GM19397 (cell line): ENCODE measurements at regions not wholly inside any gene's neighbourhood (a gene's known extent, or its start where the extent isn't known, plus 50 kb on each side); places are given as distances from the start of the nearest gene placed in this dataset.
"Not testable (repeated sequence)": the region's sequence is repeated elsewhere in the genome, so short reads cannot be mapped to it uniquely, and the experiment has no call there.

Experiments used
- ATAC-seq: cut with Tn5 transposase; IDR thresholded peaks from one replicate; pipeline ENCODE4 v1.9.1; 2021; ENCODE audit warnings: mild to moderate bottlenecking, moderate library complexity; ENCODE audit not compliant: unreplicated experiment

DNA sequence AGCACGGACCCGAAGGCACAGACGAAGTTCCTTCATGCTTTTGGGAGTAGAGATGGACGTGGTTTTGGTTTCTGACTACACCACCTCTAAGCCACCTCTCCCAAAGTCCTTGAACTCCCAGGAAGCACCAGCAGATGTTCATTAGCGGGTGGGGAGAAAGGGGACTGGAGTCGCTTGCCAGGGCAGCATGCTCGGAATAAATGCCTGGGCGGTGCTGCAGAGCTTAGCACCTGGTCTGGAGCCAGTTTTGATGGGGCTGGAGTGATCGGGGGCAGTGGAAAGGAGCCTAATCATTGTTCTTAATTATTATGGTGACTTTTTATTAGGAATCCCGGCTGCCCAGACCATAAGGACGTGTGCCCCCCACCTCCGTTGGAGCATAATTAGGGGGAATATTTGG lies 220.8 kb downstream of the TFCP2L1 start:
- ATAC-seq: no peak

GRCh38 chr2:121065239-121065638 lies 219.8 kb downstream of the TFCP2L1 start:
- ATAC-seq: no peak

DNA sequence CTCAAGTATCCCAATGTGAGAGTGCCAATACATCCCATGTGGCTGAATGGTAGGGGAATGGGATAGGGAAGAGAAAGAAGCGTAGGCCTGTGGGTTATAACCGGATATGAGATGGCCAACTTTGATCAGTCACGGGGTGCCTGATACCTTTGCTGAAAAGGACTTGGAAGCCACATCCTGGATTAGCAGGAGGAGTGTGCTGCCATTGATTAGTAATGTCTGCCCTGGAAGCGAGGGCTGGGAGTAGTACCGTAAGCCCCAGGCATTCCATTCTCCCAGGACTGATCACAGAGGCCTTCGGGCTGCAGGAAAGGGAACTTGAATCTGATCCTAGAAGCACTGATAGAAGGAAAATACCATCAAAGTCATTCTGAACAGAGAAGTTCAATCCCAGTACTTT lies 218.5 kb downstream of the TFCP2L1 start:
- ATAC-seq: no peak

- ATAC-seq: no peak
Measured at GRCh38 chr2:121068851-121069250, 216.2 kb downstream of the TFCP2L1 start.

- ATAC-seq: no peak
Measured at GRCh38 chr2:121069434-121069969, 215.5 kb downstream of the TFCP2L1 start.

GRCh38 chr2:121070061-121070460 lies 214.9 kb downstream of the TFCP2L1 start:
- ATAC-seq: not testable (repeated sequence)

- ATAC-seq: no peak
Measured at GRCh38 chr2:121071034-121071504, 213.9 kb downstream of the TFCP2L1 start.

GRCh38 chr2:121072784-121073183 lies 212.2 kb downstream of the TFCP2L1 start:
- no peak for ATAC-seq

DNA sequence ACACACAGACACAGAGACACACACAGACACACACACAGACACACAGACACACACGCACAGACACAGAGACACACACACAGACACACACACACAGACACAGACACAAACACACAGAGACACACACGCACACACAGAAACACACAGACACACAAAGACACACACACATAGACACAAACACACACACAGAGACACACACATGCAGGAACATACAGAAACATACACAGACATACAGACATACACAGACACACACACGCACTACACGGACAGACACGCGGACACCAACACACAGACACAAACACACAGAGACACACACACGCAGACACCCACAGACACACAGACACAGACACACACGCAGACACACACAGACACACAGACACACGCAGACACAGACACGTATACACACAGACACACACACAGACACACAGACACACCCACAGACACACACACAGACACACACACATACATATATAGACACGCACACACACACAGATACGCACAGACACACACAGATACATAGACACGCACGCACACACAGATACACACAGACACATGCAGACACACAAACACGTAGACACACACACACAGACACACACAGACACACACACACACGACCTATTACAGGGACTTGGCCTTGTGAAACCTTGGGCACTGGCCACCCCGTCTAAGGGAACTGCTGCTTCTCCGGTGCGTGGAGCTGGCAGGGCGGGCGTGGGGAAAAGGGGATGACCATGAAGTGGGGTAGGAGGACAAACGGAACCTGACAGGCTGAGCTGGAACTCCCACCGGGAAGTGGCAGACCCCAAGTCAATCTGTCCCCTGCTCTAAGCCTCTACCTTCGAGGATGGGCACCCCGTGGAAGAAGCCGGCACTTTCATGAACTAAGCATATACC lies 211.4 kb downstream of the TFCP2L1 start:
- no peak for ATAC-seq

DNA sequence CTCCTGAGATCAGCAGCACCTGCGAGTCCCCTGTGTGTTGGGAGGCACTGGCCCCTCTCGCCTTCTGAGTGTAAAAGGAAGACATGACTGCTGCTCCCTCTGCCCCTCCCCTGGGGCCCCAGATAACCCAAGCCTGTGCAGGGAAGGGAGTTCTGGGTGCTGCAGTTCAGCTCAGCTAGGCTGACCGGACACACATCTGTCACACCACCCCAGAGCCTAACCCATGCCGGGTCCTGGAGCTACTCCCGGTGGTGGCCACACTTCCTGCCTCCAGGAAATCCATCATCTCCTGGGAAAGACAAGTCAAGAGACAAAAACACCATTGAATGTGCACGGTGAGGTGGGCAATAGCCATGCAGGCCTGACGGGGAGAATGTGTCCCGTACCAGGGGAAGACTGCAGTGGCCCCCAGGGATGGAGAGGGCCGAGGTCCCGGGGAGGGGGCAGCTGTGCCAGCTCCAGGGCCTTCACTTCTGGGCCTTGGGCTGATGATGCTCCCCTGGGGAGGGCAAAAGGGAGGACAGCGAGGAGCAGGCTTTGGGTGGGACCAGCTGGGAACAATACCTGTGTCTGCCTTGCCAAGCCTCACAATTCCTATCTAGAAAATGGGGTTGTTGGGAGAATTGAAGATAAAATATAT lies 210.6 kb downstream of the TFCP2L1 start:
- ATAC-seq: no peak

- no peak for ATAC-seq
Measured at GRCh38 chr2:121075006-121075551, 209.9 kb downstream of the TFCP2L1 start.

GRCh38 chr2:121075641-121076497 lies 209.1 kb downstream of the TFCP2L1 start:
- no peak for ATAC-seq

GRCh38 chr2:121076498-121076820 lies 208.5 kb downstream of the TFCP2L1 start:
- ATAC-seq: no peak

GRCh38 chr2:121076885-121077549 lies 208.0 kb downstream of the TFCP2L1 start:
- no peak for ATAC-seq

DNA sequence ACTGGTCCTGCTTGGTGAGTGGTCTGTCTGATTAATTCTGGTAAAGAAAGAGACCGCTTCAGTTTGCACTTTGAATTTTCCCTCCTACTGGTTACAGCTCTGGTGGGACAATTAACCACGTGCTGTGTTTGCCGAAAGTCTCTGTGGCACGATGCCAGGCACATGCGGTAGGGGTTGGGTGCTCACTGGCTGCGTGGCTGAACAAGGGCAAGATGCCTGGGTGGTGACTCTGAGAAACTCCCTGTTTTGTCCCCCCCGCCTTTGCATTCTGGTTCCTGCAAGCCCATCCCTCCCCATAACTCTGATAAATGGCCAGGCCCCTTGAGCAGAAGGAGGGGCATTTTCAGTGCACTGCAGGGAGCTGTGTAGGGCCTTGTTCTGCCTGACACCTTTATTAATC lies 206.1 kb downstream of the TFCP2L1 start:
- ATAC-seq: no peak

GRCh38 chr2:121080013-121080772 lies 204.8 kb downstream of the TFCP2L1 start:
- no peak for ATAC-seq

DNA sequence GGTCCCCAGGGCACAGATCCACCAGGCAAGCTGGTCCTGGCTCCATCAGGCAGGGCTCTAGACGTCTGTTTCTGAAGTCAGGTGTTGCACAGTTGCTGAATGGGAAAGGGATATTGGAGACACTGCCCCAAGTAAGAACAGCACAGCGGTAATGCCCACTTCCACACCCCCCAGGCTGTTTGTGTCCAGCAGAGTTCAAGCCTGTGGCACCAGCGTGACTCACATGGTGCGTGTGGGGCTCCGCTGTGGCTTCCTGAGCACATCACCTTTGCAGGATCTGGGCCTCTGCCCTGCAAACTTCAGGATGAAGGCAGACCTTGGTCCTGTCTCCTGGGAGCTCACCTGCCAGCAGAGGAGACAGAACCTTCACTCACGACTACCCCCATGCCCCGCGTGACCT lies 203.3 kb downstream of the TFCP2L1 start:
- no peak for ATAC-seq

DNA sequence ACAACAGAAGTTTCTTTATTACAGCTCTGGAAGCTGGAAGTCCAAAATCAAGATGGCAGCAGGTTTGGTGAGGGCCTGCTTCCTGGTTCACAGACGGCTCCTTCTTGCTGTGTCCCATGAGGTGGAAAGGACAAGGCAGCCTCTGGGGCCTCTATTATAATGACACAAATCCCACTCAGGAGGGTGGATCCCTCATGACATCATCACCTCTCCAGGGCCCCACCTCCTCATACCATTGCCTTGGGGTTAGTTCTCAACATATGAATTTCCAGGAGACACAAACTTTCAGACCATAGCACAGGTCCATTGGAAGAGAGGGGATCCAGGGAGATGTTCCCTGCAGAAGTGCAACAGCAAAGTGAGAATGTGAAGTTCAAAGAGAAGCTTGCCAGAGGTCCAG lies 202.8 kb downstream of the TFCP2L1 start:
- ATAC-seq: no peak

- ATAC-seq: no peak
Measured at GRCh38 chr2:121084130-121084680, 200.8 kb downstream of the TFCP2L1 start.
